ENCODE measurements at regions not wholly inside any gene's neighbourhood (a gene's known extent, or its start where the extent isn't known, plus 50 kb on each side); places are given as distances from the start of the nearest gene placed in this dataset.

- TF ChIP-seq EZH2 (IDR thresholded peaks at IDR 0.05) = no peak
- no peak for TF ChIP-seq POLR2AphosphoS5 (IDR thresholded peaks at IDR 0.05; ENCODE audit: low read depth, low read length)
- no peak for TF ChIP-seq CEBPB (IDR thresholded peaks at IDR 0.05; ENCODE audit: low read depth)
- no peak for TF ChIP-seq POLR2A (IDR thresholded peaks at IDR 0.05; ENCODE audit: borderline replicate concordance, extremely low read depth, insufficient read depth, insufficient read length)
- no peak for TF ChIP-seq CTCF (IDR thresholded peaks at IDR 0.05 in 2 of 3, conservative IDR thresholded peaks at IDR 0.05 in 1 of 3; ENCODE audit: borderline replicate concordance in 1 of 3, insufficient read depth in 1 of 3, low read depth in 2 of 3, low read length in 2 of 3)
- no peak for TF ChIP-seq ELF1 (IDR thresholded peaks at IDR 0.05; ENCODE audit: borderline replicate concordance, low read depth)
- no peak for TF ChIP-seq ZFX (IDR thresholded peaks at IDR 0.05)
- TF ChIP-seq RAD21 (IDR thresholded peaks at IDR 0.05; ENCODE audit: low read depth) = no peak
- TF ChIP-seq SP1 (IDR thresholded peaks at IDR 0.05; ENCODE audit: low read depth) = no peak
- TF ChIP-seq YY1 (IDR thresholded peaks at IDR 0.05; ENCODE audit: extremely low read depth, insufficient replicate concordance, low read depth, low read length) = no peak
Observed at GRCh38 chr13:89660752-89661151, 1686.7 kb upstream of the MIR17HG start.

Measured in HCT116 (cell line).